ENCODE measurements at regions not wholly inside any gene's neighbourhood (a gene's known extent, or its start where the extent isn't known, plus 50 kb on each side); places are given as distances from the start of the nearest gene placed in this dataset.

DNA sequence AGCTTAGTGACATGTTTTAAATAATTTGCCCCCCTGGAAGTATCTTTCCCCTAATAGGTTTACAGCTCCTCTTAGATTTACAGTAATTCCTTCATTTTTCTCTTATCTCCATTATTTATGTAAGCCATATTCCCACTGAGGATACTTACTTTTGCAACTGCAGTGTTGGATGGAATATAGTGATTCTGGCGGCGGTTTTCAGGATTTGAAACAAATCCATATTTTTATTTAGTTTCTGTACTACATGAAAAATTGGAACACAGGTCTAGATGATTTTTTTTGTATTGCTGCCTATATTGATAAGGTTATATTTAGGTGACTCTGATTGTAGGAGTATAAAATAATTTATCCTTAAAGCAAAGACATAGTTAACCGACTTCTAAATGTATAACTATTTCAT, 391.6 kb upstream of the SUCLG2 start:
- TF ChIP-seq, protein P1, sequence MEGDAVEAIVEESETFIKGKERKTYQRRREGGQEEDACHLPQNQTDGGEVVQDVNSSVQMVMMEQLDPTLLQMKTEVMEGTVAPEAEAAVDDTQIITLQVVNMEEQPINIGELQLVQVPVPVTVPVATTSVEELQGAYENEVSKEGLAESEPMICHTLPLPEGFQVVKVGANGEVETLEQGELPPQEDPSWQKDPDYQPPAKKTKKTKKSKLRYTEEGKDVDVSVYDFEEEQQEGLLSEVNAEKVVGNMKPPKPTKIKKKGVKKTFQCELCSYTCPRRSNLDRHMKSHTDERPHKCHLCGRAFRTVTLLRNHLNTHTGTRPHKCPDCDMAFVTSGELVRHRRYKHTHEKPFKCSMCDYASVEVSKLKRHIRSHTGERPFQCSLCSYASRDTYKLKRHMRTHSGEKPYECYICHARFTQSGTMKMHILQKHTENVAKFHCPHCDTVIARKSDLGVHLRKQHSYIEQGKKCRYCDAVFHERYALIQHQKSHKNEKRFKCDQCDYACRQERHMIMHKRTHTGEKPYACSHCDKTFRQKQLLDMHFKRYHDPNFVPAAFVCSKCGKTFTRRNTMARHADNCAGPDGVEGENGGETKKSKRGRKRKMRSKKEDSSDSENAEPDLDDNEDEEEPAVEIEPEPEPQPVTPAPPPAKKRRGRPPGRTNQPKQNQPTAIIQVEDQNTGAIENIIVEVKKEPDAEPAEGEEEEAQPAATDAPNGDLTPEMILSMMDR (IDR thresholded peaks at IDR 0.05), result no peak
- TF ChIP-seq POLR2A (IDR thresholded peaks at IDR 0.05), result no peak
- no peak for TF ChIP-seq POLR2AphosphoS5 (IDR thresholded peaks at IDR 0.05)
- TF ChIP-seq EP300 (IDR thresholded peaks at IDR 0.05), result no peak
